Keratinocyte (primary cell): ENCODE measurements at regions not wholly inside any gene's neighbourhood (a gene's known extent, or its start where the extent isn't known, plus 50 kb on each side); places are given as distances from the start of the nearest gene placed in this dataset.

ENCODE experiments used
- DNase-seq: peaks from one replicate; pipeline ENCODE4 v3.0.0-alpha.2; 2011; ENCODE audit warnings: low read depth, missing footprints, low spot score
- FAIRE-seq: peaks from 2 replicates; lab custom pipeline; 2011; peaks lifted over from hg19 to GRCh38; lab: Jason Lieb, UNC
- H2AFZ ChIP-seq: 2 replicates; pipeline ENCODE4 v1.6.0; 2012; ENCODE audit warnings: low read length, control low read depth, inconsistent platforms; ENCODE audit not compliant: control insufficient read depth
- H3K27ac ChIP-seq: 2 replicates; pipeline ENCODE4 v1.5.1; 2011; ENCODE audit warnings: low read length; ENCODE audit not compliant: control insufficient read depth, insufficient read depth
- H3K27me3 ChIP-seq: 3 replicates; pipeline ENCODE4 v1.6.0; 2011; ENCODE audit warnings: low read length; ENCODE audit not compliant: control insufficient read depth, insufficient read depth; ENCODE audit errors: extremely low read depth
- H3K36me3 ChIP-seq, 2 experiments: 2 replicates in 1 of 2; 3 replicates in 1 of 2; pipeline ENCODE4 v1.5.1; 2011; ENCODE audit warnings: low read length in 2 of 2, mild to moderate bottlenecking in 1 of 2; ENCODE audit not compliant: control insufficient read depth in 2 of 2, insufficient read depth in 2 of 2; ENCODE audit errors: extremely low read depth in 1 of 2
- H3K4me1 ChIP-seq: 3 replicates; pipeline ENCODE4 v1.5.1; 2011; ENCODE audit warnings: low read length; ENCODE audit not compliant: control insufficient read depth, insufficient read depth; ENCODE audit errors: extremely low read depth
- H3K4me2 ChIP-seq: 3 replicates; pipeline ENCODE4 v1.6.0; 2011; ENCODE audit warnings: low read depth, low read length; ENCODE audit not compliant: control insufficient read depth, insufficient read depth; ENCODE audit errors: extremely low read depth
- H3K4me3 ChIP-seq, 3 experiments: fragments of 200-600 bp in 1 of 3; sonication (generic) in 1 of 3; 2 replicates in 2 of 3; 3 replicates in 1 of 3; pipeline ENCODE4 v1.5.1; 2011 to 2016; ENCODE audit warnings: low read length in 3 of 3, mild to moderate bottlenecking in 3 of 3, control low read depth in 2 of 3, inconsistent platforms in 1 of 3, low read depth in 1 of 3, mixed read lengths in 1 of 3, mixed run types in 1 of 3, moderate library complexity in 1 of 3; ENCODE audit not compliant: control insufficient read depth in 2 of 3, insufficient read depth in 2 of 3; ENCODE audit errors: extremely low read depth in 1 of 3
- H3K79me2 ChIP-seq: 2 replicates; pipeline ENCODE4 v1.6.0; 2012; ENCODE audit warnings: low read length; ENCODE audit not compliant: control insufficient read depth, insufficient read depth
- H3K9ac ChIP-seq: 3 replicates; pipeline ENCODE4 v1.6.0; 2011; ENCODE audit warnings: low read length; ENCODE audit not compliant: control insufficient read depth, insufficient read depth; ENCODE audit errors: extremely low read depth
- H3K9me1 ChIP-seq: 3 replicates; pipeline ENCODE4 v1.6.0; 2011; ENCODE audit warnings: low read length; ENCODE audit not compliant: control insufficient read depth, insufficient read depth; ENCODE audit errors: extremely low read depth
- H3K9me3 ChIP-seq: 2 replicates; pipeline ENCODE4 v1.5.1; 2012; ENCODE audit warnings: low read depth, low read length; ENCODE audit not compliant: control insufficient read depth
- H4K20me1 ChIP-seq: 3 replicates; pipeline ENCODE4 v1.6.0; 2011; ENCODE audit warnings: low read length; ENCODE audit not compliant: control insufficient read depth, insufficient read depth; ENCODE audit errors: extremely low read depth
- EZH2 ChIP-seq: IDR thresholded peaks from one replicate; pipeline ENCODE4 v1.6.1; 2012; ENCODE audit warnings: inconsistent platforms, mild to moderate bottlenecking, low read length, moderate library complexity
- dilution Hi-C: fragments of 300-500 bp; cut with MboI; formaldehyde crosslinking; loops from one replicate; pipeline ENCODE4 v1.7.0; 2020; ENCODE audit warnings: low sequenced_read_pairs; ENCODE audit not compliant: extremely low pct_ligation_motif_present
- TF ChIP-seq, protein P1 (sequence below), 3 experiments: IDR thresholded peaks in 1 of 3; conservative IDR thresholded peaks in 1 of 3; optimal IDR thresholded peaks in 1 of 3; 2 replicates in 2 of 3; 3 replicates in 1 of 3; pipeline versions ENCODE3 to v1.5.1; 2011; ENCODE audit warnings: low read length in 3 of 3, mild to moderate bottlenecking in 3 of 3, moderate library complexity in 2 of 3, control low read depth in 1 of 3, inconsistent platforms in 1 of 3; ENCODE audit not compliant: insufficient read depth in 2 of 3; ENCODE audit errors: extremely low read depth in 1 of 3

DNA sequence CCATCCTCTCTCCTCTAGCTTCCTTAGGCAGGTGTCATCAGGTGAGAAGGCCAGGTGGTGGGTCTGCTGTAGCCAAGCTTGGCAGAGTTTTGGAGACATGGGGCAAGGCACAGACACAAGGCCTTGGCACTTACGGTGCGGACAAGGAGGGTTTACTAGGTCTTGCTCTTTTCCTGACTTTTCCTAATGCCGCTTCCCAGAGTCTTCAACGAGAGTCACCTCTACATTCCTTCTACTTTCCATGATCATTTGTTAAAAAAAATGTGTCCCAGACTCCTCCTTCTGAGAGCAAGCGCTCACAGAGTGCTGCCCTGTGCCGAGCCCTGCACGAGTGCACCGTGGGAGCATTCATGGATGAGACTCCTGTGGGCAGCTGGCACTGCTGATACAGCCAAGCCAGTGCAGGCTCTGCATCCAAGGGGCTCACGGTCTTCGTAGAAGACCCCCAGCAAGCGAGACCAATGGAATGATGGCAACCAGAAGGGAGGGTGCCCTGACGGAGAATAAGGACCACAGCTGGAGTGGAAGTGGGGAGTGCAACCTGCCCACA, 243.0 kb upstream of the MKI67 start:
- H3K9ac ChIP-seq: no peak overlapping the region
- no peaks in the 10 kb centered on the region for H3K9me1 ChIP-seq
- H3K27me3 ChIP-seq: no peaks in the 10 kb centered on the region
- no peak overlapping the region for H3K4me3 ChIP-seq
- no peak overlapping the region for H3K4me2 ChIP-seq
- no peak for TF ChIP-seq EZH2
- TF ChIP-seq, protein P1, sequence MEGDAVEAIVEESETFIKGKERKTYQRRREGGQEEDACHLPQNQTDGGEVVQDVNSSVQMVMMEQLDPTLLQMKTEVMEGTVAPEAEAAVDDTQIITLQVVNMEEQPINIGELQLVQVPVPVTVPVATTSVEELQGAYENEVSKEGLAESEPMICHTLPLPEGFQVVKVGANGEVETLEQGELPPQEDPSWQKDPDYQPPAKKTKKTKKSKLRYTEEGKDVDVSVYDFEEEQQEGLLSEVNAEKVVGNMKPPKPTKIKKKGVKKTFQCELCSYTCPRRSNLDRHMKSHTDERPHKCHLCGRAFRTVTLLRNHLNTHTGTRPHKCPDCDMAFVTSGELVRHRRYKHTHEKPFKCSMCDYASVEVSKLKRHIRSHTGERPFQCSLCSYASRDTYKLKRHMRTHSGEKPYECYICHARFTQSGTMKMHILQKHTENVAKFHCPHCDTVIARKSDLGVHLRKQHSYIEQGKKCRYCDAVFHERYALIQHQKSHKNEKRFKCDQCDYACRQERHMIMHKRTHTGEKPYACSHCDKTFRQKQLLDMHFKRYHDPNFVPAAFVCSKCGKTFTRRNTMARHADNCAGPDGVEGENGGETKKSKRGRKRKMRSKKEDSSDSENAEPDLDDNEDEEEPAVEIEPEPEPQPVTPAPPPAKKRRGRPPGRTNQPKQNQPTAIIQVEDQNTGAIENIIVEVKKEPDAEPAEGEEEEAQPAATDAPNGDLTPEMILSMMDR (optimal IDR thresholded peaks at IDR 0.05 in 1 of 3, IDR thresholded peaks at IDR 0.05 in 1 of 3, conservative IDR thresholded peaks at IDR 0.05 in 1 of 3; ENCODE audit: extremely low read depth in 1 of 3, insufficient read depth in 2 of 3, low read length in 3 of 3): no peak
- peaks cover 1% of the 10 kb centered on the region for H3K9me3 ChIP-seq
- H3K27ac ChIP-seq: no peak overlapping the region
- H3K36me3 ChIP-seq: no peaks in the 10 kb centered on the region
- dilution Hi-C loops: no loop called here
- no peak for DNase-seq
- H2AFZ ChIP-seq: no peak overlapping the region
- no peaks in the 10 kb centered on the region for H4K20me1 ChIP-seq
- no peak for FAIRE-seq
- no peaks in the 10 kb centered on the region for H3K4me1 ChIP-seq
- H3K79me2 ChIP-seq: no peaks in the 10 kb centered on the region

DNA sequence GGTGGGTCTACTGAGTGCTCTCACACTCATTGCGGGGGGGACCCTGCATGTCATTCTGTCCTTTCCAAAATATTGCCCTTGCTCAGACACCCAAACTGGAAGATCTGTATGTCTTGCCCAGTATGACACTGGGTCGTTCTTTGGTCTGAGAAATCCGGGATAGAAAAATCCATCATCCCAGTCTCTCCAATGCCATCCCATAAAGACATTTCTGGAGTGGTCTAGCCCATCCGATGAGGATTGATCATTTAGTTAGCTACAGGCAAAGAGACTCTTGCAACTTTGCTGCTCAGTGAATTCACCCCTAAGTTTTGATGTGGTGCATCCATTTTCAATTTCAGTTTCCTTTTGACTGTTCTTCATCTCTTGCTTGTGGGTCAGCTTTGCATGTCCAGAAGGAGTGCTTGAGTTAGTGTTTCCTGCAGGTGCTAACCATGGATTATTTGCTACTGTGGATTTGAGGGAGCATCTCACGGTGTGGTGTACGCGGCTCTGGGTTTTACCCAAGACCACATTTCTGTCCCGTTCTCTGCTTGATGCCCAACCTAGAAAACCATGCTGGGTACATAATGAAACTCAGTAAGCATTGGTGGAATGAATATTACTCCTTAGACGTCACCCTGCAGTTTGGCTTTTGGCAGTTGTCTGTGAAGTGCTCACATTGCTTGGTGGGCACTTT, 247.0 kb upstream of the MKI67 start:
- no peaks in the 10 kb centered on the region for H3K27me3 ChIP-seq
- dilution Hi-C loops: no loop called here
- TF ChIP-seq, protein P1 (optimal IDR thresholded peaks at IDR 0.05 in 1 of 3, IDR thresholded peaks at IDR 0.05 in 1 of 3, conservative IDR thresholded peaks at IDR 0.05 in 1 of 3; ENCODE audit: extremely low read depth in 1 of 3, insufficient read depth in 2 of 3, low read length in 3 of 3): no peak
- no peak for TF ChIP-seq EZH2
- H3K9me3 ChIP-seq: peaks cover 5% of the 10 kb centered on the region
- no peaks in the 10 kb centered on the region for H4K20me1 ChIP-seq
- no peak for FAIRE-seq
- no peaks in the 10 kb centered on the region for H3K4me1 ChIP-seq
- no peak overlapping the region for H2AFZ ChIP-seq
- H3K9me1 ChIP-seq: no peaks in the 10 kb centered on the region
- no peaks in the 10 kb centered on the region for H3K79me2 ChIP-seq
- no peaks in the 10 kb centered on the region for H3K36me3 ChIP-seq
- no peak overlapping the region for H3K27ac ChIP-seq
- no peak for DNase-seq
- H3K9ac ChIP-seq: no peak overlapping the region
- H3K4me3 ChIP-seq: no peak overlapping the region
- no peak overlapping the region for H3K4me2 ChIP-seq
